ENCODE measurements at regions not wholly inside any gene's neighbourhood (a gene's known extent, or its start where the extent isn't known, plus 50 kb on each side); places are given as distances from the start of the nearest gene placed in this dataset.

DNA sequence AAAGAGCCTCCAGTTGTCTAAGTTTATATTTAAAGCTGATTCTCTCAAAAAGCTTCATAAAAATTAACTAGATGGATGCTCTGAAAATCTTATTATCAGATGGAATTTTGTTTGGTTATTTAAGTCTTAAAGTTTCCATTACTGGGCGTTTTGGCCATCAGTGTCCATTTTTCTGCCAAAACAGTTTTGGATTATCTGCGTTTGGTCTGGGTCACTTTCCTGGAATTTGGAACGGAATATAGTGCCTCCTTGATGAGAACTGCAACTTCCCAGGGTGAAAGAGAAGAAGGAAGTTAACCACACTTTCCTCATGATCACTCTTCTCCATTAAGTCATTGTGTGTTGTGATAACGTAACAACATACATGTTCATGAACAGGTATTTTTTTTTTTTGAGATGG, 764.9 kb upstream of the AUTS2 start:
- TF ChIP-seq POLR2AphosphoS5 (IDR thresholded peaks at IDR 0.05; ENCODE audit: low read depth, low read length) (no peak), TAF1 (IDR thresholded peaks at IDR 0.05; ENCODE audit: borderline replicate concordance, insufficient read depth, low read length) (no peak)
- TF ChIP-seq, protein P1, sequence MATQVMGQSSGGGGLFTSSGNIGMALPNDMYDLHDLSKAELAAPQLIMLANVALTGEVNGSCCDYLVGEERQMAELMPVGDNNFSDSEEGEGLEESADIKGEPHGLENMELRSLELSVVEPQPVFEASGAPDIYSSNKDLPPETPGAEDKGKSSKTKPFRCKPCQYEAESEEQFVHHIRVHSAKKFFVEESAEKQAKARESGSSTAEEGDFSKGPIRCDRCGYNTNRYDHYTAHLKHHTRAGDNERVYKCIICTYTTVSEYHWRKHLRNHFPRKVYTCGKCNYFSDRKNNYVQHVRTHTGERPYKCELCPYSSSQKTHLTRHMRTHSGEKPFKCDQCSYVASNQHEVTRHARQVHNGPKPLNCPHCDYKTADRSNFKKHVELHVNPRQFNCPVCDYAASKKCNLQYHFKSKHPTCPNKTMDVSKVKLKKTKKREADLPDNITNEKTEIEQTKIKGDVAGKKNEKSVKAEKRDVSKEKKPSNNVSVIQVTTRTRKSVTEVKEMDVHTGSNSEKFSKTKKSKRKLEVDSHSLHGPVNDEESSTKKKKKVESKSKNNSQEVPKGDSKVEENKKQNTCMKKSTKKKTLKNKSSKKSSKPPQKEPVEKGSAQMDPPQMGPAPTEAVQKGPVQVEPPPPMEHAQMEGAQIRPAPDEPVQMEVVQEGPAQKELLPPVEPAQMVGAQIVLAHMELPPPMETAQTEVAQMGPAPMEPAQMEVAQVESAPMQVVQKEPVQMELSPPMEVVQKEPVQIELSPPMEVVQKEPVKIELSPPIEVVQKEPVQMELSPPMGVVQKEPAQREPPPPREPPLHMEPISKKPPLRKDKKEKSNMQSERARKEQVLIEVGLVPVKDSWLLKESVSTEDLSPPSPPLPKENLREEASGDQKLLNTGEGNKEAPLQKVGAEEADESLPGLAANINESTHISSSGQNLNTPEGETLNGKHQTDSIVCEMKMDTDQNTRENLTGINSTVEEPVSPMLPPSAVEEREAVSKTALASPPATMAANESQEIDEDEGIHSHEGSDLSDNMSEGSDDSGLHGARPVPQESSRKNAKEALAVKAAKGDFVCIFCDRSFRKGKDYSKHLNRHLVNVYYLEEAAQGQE (IDR thresholded peaks at IDR 0.05; ENCODE audit: insufficient read depth in 1 of 2, low read depth in 2 of 2, low read length in 2 of 2) = no peak

Data from PFSK-1 (cell line).